PC-3 (cell line): ENCODE measurements at regions not wholly inside any gene's neighbourhood (a gene's known extent, or its start where the extent isn't known, plus 50 kb on each side); places are given as distances from the start of the nearest gene placed in this dataset.

ENCODE experiments used
- ATAC-seq: fragments of 200-7000 bp; cut with Tn5 transposase; 2 replicates; pipeline ENCODE4 v1.9.1; 2020; ENCODE audit warnings: mild to moderate bottlenecking, moderate library complexity
- BruUV-seq: library from RNA; stranded (reverse); fragments of 400-500 nt; replicated peaks from 2 replicates; lab custom pipeline; 2021; lab: Mats Ljungman, UMichigan
- CTCF ChIA-PET: fragments of 300-600 bp; sonication (Branson Sonifier 250); formaldehyde crosslinking; loops from one replicate; lab custom pipeline; 2022; ENCODE audit warnings: antibody characterized with exemption; lab: Charles Lee
- POLR2A ChIA-PET: fragments of 300-600 bp; sonication (Branson Sonifier 250); formaldehyde crosslinking; loops from one replicate; lab custom pipeline; 2022; ENCODE audit warnings: antibody characterized with exemption; ENCODE audit not compliant: unreplicated experiment; lab: Charles Lee
- DNase-seq: peaks from one replicate; pipeline ENCODE4 v3.0.0-alpha.2; 2015
- H2AFZ ChIP-seq: fragments of 300-600 bp; sonication (generic); 2 replicates; pipeline ENCODE4 v1.6.0; 2016; ENCODE audit warnings: antibody characterized with exemption, low read length
- H3F3A ChIP-seq: fragments of 300-600 bp; sonication (generic); one replicate; pipeline ENCODE4 v1.6.0; 2017; ENCODE audit warnings: antibody characterized with exemption, low read length, control low read depth, mild to moderate bottlenecking; ENCODE audit not compliant: unreplicated experiment
- H3K27ac ChIP-seq: fragments of 300-600 bp; sonication (generic); 2 replicates; pipeline ENCODE4 v1.5.1; 2016; ENCODE audit warnings: mild to moderate bottlenecking, low read length
- H3K27me3 ChIP-seq: fragments of 300-600 bp; sonication (generic); 2 replicates; pipeline ENCODE4 v1.6.1; 2016; ENCODE audit warnings: low read length, mixed read lengths
- H3K36me3 ChIP-seq: fragments of 300-600 bp; sonication (generic); 2 replicates; pipeline ENCODE4 v1.6.1; 2016; ENCODE audit warnings: low read depth, mixed run types, low read length, mixed read lengths
- H3K4me1 ChIP-seq: fragments of 300-600 bp; sonication (generic); 2 replicates; pipeline ENCODE4 v1.5.1; 2016; ENCODE audit warnings: low read length; ENCODE audit not compliant: insufficient read depth
- H3K4me2 ChIP-seq: fragments of 300-600 bp; sonication (generic); 2 replicates; pipeline ENCODE4 v1.6.0; 2016; ENCODE audit warnings: low read length
- H3K4me3 ChIP-seq: fragments of 300-600 bp; sonication (generic); 2 replicates; pipeline ENCODE4 v1.5.1; 2016; ENCODE audit warnings: mild to moderate bottlenecking, low read length, mixed read lengths
- H3K79me2 ChIP-seq: fragments of 300-600 bp; sonication (generic); 2 replicates; pipeline ENCODE4 v1.6.1; 2017; ENCODE audit warnings: low read length, mixed read lengths
- H3K9ac ChIP-seq: fragments of 300-600 bp; sonication (generic); 2 replicates; pipeline ENCODE4 v1.6.0; 2016; ENCODE audit warnings: mild to moderate bottlenecking, low read length
- H3K9me2 ChIP-seq: fragments of 300-600 bp; sonication (generic); replicated peaks from 2 replicates; pipeline ENCODE4 v1.6.1; 2016; ENCODE audit warnings: mixed run types, low read length, mixed read lengths
- H3K9me3 ChIP-seq: fragments of 300-600 bp; sonication (generic); 2 replicates; pipeline ENCODE4 v1.6.1; 2016; ENCODE audit warnings: low read length, mixed read lengths
- H4K20me1 ChIP-seq: fragments of 300-600 bp; sonication (generic); 2 replicates; pipeline ENCODE4 v1.6.1; 2016; ENCODE audit warnings: low read length, mixed read lengths
- EZH2 ChIP-seq: fragments of 300-600 bp; sonication (generic); IDR thresholded peaks from one replicate; pipeline ENCODE4 v1.6.1; 2017; ENCODE audit warnings: antibody characterized with exemption, mild to moderate bottlenecking, low read length; ENCODE audit not compliant: unreplicated experiment
- EZH2phosphoT487 ChIP-seq: fragments of 300-600 bp; sonication (generic); IDR thresholded peaks from 2 replicates; pipeline ENCODE4 v1.6.1; 2018; ENCODE audit warnings: mild to moderate bottlenecking, antibody characterized with exemption, low read length, borderline replicate concordance
- intact Hi-C: fragments of 100-400 bp; cut with micrococcal nuclease; formaldehyde crosslinking; loops from 2 replicates; pipeline ENCODE4 v1.9.0; 2023
- TF ChIP-seq, protein P1 (sequence below): fragments of 300-600 bp; sonication (generic); conservative IDR thresholded peaks from 2 replicates; pipeline ENCODE4 v1.5.1; 2017; ENCODE audit warnings: antibody characterized with exemption, low read depth, mild to moderate bottlenecking, low read length

DNA sequence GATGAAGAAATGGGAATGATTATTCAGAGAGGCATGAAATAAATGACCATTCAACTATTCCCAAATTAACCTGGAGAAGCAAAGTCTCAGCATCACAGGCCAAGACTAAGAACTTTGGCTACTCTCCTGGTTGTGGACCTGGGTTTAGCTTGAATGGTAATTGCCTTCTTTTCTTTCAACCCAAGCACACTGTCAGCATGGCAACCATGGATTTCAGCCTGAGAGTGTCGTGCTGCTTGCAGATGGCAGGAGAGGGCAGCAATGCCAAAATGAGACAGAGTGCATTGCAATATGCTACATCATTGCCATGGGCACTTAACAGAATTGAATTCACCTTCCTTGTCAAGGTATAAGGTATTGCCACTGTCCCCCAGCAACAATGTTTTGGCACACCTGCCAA lies 767.2 kb downstream of the REEP3 start:
- H3K36me3 ChIP-seq, result no peaks in the 10 kb centered on the region
- intact Hi-C loops, result no loop called here
- DNase-seq (no peak), ATAC-seq (no peak)
- H2AFZ ChIP-seq, result no peak overlapping the region
- H3K4me2 ChIP-seq, result no peak overlapping the region
- ChIA-PET POLR2A (no interaction called here), CTCF (no interaction called here)
- no TSS peak for BruUV-seq
- H3K9ac ChIP-seq, result no peak overlapping the region
- H3K9me2 ChIP-seq, result no peaks in the 10 kb centered on the region
- no peak overlapping the region for H3K4me3 ChIP-seq
- no peaks in the 10 kb centered on the region for H3K9me3 ChIP-seq
- no peaks in the 10 kb centered on the region for H3F3A ChIP-seq
- H4K20me1 ChIP-seq, result no peaks in the 10 kb centered on the region
- H3K27ac ChIP-seq, result no peak overlapping the region
- TF ChIP-seq EZH2 (no peak), EZH2phosphoT487 (no peak)
- TF ChIP-seq, protein P1, sequence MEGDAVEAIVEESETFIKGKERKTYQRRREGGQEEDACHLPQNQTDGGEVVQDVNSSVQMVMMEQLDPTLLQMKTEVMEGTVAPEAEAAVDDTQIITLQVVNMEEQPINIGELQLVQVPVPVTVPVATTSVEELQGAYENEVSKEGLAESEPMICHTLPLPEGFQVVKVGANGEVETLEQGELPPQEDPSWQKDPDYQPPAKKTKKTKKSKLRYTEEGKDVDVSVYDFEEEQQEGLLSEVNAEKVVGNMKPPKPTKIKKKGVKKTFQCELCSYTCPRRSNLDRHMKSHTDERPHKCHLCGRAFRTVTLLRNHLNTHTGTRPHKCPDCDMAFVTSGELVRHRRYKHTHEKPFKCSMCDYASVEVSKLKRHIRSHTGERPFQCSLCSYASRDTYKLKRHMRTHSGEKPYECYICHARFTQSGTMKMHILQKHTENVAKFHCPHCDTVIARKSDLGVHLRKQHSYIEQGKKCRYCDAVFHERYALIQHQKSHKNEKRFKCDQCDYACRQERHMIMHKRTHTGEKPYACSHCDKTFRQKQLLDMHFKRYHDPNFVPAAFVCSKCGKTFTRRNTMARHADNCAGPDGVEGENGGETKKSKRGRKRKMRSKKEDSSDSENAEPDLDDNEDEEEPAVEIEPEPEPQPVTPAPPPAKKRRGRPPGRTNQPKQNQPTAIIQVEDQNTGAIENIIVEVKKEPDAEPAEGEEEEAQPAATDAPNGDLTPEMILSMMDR, result no peak
- no peaks in the 10 kb centered on the region for H3K4me1 ChIP-seq
- no peaks in the 10 kb centered on the region for H3K27me3 ChIP-seq
- no peaks in the 10 kb centered on the region for H3K79me2 ChIP-seq

DNA sequence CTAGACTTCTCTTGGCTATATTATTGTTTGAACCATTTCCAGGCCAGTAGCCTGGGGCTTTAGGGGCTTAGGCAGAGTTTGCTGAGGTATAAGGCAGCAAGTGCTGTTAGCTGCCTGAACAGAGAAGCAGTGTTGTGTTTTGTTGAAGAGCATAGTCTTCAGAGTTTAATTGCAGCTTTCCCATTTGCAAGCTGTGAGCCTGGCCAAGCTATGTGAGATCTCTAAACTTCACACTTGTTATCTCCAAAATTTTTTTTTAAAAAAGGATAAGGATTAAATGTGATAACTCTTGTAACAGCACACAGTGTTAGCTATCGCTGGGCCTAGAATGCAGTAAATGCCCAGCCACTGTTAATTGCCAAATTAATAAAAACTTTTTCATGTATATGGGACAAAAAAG lies 782.4 kb downstream of the REEP3 start:
- no peaks in the 10 kb centered on the region for H3K4me1 ChIP-seq
- H3K9me2 ChIP-seq, result no peaks in the 10 kb centered on the region
- no peak for DNase-seq
- H3K9me3 ChIP-seq, result no peaks in the 10 kb centered on the region
- H3K4me2 ChIP-seq, result no peak overlapping the region
- no peaks in the 10 kb centered on the region for H3K27me3 ChIP-seq
- ChIA-PET CTCF (no interaction called here), POLR2A (no interaction called here)
- no peaks in the 10 kb centered on the region for H3F3A ChIP-seq
- BruUV-seq, result no TSS peak
- H4K20me1 ChIP-seq, result no peaks in the 10 kb centered on the region
- TF ChIP-seq, protein P1, result no peak
- TF ChIP-seq EZH2phosphoT487, result no peak
- TF ChIP-seq EZH2, result no peak
- no peak for ATAC-seq
- intact Hi-C loops, result no loop called here
- no peaks in the 10 kb centered on the region for H3K36me3 ChIP-seq
- H3K27ac ChIP-seq, result no peak overlapping the region
- H3K79me2 ChIP-seq, result no peaks in the 10 kb centered on the region
- no peak overlapping the region for H2AFZ ChIP-seq
- no peak overlapping the region for H3K4me3 ChIP-seq
- H3K9ac ChIP-seq, result no peak overlapping the region

DNA sequence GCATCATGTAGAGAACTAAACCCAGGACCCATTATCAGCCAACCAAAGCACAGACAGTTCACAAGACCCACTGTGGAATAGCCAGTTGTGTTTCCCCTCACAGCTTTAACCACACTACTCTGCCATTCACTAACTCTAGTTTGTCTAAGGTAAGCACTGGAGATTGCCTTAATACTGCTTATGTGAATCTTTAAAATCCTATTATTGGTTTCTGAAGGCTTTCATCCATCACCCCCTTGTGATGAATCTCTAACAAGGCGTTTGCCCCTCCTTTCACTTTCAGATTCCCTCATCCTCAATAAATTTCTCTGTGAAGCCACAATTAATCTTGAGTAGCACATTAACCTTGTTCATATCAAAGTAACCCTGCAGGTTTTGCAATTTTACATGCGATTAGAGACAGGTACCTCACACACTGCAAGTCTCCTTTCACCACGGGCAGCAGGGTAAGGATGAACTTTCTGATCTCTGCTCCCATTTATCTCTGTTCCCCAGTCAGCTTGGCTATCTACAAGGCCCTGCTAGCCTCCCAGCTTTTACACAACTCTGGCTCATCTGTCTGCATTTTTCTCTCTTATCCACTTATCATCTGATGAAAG lies 785.6 kb downstream of the REEP3 start:
- no peak overlapping the region for H3K4me2 ChIP-seq
- POLR2A ChIA-PET, result no interaction called here
- DNase-seq, result no peak

More for the DNA sequence above, 785.6 kb downstream of the REEP3 start:
- no peak for TF ChIP-seq EZH2phosphoT487
- no peak for ATAC-seq
- Histone ChIP-seq H3K9me2 (no peaks in the 10 kb centered on the region), H3K36me3 (no peaks in the 10 kb centered on the region), H3K27me3 (no peaks in the 10 kb centered on the region), H2AFZ (no peak overlapping the region), H3K4me1 (no peaks in the 10 kb centered on the region), H3K27ac (no peak overlapping the region), H3K79me2 (no peaks in the 10 kb centered on the region), H3F3A (no peaks in the 10 kb centered on the region), H3K4me3 (no peak overlapping the region), H3K9ac (no peak overlapping the region), H4K20me1 (no peaks in the 10 kb centered on the region), H3K9me3 (no peaks in the 10 kb centered on the region)
- BruUV-seq, result no TSS peak
- intact Hi-C loops, result no loop called here
- CTCF ChIA-PET, result no interaction called here
